ENCODE measurements at regions not wholly inside any gene's neighbourhood (a gene's known extent, or its start where the extent isn't known, plus 50 kb on each side); places are given as distances from the start of the nearest gene placed in this dataset.
"Not testable (repeated sequence)": the region's sequence is repeated elsewhere in the genome, so short reads cannot be mapped to it uniquely, and the experiment has no call there.

DNA sequence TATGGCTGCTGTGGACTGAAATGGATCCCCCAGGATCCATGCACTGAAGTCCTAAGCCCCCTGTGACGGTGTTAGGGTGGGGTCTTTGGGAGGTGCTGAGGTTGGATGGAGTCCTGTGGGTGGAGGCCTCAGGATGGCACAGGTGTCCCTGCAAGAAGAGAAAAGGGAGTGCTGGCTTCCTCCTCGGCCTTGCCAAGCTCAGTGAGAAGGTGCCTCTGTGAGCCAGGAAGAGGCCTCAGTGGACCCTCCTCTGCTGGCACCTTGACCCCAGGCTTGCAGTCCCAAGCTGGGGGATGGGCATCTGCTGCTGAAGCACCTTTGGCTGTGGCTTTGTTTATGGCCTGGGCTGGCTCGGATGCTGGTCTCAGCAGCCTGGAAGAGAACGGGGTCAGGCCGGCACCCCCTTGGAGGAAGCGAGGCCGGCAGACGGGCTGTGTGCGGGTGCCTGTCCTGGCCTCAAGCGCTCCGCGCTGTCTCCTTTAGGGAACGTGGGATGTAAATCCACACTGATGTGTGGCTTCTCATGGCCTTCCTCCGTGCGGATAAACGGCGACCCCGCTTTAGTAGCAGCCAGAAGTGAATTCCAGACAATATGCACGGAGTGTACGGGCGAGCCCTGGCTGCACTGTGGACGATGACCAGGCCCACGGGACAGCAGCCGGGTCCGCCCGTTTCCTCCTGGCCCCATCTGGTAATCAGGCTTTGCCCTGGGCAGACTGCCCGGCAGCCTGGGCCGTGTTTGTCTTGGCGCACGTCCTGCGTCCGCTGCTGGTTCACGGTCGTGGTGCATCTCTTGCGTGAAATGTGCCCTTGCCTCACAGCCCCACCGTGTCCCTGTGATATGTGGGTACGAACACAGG lies 182.6 kb downstream of the ERMARD start:
- peak; percentile 12 to 63 (median 46) for DNase-seq

DNA sequence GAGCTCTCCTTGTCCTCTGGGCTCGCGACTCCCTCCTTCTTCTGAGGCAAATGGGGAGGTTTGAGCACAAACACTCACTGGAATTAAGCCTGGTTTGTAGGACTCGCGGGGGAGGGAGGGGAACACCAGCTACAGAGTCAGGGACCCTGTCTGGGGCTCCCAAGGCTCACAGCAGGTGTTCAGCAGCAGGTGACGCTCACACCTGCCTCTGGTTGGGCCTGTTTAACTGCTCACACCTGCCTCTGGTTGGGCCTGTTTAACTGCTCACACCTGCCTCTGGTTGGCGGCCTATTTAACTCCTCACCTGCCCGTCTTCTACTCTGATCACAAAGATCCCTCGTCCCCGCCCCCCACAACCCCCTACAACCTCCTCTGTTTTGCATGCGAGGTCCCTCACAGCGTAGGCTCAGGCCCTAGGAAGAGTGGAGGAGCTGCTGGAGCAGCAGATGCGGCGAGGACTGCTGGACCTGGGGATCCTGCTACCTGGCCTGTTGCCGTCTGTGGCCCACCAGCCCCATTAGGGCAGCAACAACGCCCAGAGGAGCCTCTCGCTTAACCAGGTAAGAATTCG lies 181.9 kb downstream of the ERMARD start:
- DNase-seq, result no peak

DNA sequence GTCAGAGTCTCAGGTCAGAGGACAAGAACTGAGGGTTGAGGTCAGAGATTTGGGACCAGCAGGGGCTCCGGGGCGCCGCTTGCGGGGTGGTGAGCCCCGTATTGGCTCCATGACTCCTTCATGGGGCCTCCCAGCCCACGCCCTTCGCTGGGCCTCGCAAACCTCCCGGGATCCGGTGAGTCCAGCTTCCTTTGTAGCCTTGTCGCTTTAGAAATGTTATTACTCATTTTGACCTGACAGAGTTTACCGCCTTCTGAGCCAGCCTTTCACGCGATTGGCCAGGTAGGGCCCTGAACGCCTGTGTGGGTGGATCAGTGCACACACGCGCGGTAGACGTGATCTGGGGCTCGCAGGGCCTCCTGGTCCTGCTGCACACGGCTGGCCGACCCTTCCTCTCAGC lies 181.1 kb downstream of the ERMARD start:
- no peak for DNase-seq

- DNase-seq, result no peak
Observed at GRCh38 chr6:169931261-169931660, 179.8 kb downstream of the ERMARD start.

DNA sequence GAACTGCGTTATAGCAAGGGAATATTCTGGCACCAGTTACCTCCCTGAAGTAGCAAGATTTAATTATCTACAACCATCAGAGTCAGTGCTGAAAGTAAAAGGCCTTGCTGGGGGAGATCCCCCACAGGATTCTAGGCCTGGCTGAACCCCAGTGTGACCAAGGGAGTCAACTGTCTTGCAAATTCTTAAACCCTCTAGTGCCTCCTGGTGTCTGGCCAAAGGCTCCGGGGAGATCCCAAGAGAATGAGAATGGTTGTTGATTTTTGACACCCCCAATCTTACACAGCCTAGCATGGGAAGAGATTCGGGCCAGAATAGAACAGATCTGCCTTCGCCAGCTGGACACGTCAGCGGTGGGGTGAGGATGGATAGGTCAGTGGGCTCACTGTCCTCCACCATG lies 179.4 kb downstream of the ERMARD start:
- no peak for DNase-seq

- DNase-seq, result no peak
Observed at GRCh38 chr6:169927711-169928110, 176.3 kb downstream of the ERMARD start.

DNA sequence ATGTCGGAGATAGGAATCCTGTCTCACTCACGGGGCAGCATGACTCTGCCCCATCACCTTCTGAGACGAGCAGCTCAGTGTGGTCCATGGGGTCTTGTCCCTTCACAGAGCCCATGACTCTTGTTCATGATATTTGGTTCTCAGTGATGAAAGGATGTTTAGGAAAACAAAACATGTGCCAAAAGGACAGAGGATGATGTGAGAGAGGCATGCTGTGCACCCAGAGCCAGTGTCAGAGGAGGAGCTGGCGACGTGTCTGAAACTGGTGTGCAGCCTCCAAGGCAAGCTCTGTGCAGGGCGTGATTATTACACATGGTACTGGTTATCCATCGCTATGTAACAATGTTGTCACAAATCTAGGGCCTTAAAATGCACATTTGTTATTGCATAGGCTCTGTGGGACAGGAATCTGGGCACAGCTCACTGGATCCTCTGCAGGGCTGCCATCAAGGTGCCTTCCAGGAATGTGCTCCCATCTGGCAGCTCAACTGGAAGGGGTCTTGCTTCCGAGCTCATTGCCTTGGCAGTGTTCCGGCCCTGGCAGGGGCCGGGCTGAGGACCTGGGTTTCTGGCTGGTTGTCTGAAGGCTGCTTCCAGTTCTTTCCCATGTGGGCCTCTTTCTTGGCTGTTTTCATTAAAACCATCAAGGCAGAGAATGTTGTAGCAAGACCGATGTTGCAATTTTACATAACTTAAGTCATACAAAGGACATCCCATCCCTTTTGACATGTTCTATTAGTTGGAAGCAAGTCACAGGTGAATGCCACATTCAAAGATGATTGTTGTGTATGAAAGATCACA lies 175.4 kb downstream of the ERMARD start:
- DNase-seq, result no peak

DNA sequence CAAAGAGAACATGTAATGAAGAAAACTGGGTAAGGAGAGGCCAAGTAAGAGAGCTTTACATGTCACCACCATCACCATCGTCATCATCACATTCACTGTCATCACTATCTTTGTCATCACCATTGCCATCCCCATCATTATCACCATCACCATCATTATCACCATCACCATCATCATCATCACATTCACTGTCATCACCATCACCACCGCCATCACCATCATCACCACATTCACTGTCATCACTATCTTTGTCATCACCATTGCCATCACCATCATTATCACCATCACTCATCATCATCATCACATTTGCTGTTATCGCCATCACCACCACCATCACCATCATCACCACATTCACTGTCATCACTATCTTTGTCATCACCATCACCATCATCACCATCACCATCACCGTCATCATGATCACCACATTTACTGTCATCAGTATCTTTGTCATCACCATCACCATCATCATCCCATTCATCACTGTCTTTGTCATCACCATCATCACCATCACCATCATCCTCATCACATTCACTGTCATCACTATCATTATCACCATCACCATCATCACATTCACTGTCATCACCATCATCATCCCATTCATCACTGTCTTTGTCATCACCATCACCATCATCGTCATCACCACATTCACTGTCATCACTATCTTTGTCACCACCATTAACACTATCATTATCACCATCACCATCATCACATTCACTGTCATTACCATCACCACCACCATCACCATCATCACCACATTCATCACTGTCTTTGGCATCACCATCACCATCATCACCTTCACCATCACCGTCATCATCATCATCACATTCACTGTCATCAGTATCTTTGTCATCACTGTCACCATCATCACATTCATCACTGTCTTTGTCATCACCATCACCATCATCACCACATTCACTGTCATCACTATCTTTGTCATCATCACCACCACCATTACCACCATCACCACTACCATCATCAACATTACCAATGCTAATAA lies 172.3 kb downstream of the ERMARD start:
- no peak for DNase-seq

DNA sequence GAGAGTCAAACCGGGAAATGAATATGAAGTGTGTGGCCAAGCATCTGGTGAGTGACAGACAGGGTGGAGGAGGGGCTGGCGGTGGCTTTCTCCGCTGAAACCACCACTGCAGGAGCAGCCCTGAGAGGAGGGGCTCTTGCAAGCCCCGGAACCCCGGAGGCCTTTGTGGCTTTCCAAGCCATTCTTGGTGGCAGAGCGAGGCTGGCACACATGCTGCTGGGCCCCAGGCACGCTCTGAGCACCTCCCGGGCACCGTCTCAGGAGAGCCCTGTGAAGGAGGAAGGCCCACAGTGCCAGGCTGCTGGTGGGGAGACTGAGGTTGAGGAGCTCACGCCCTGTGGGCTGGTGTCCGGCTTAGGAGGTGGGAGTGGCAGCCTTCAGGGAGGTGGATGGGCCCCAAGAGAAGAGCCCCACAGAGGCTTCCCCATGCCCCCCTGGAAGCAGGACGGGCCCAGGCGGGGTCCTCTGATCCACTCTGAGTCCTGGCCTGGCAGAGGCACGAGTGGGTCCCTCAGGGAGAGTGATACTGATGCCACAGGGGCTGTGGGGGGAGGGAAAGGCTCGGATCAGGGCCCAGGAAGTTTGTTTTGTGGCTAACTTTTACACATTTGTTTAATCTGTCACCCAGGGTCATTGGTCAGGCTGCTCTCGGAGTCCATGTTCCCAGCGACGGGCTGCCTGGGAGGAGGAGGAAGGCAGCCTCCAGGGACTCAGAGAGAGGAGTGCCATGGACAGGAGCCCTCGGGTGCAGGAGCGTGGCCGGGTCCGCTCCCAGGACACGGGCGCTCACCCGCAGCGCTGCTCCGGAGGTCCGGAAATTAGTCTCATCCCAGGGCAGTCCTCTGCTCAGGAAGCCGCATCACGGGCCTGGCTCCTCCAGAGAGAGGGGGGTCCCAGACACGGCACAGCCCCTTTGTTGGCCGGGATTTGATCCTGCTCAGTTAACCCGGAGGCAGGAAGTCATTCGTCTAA lies 170.7 kb downstream of the ERMARD start:
- DNase-seq, result no peak

- no peak for DNase-seq
Observed at GRCh38 chr6:169921217-169921616, 169.8 kb downstream of the ERMARD start.

DNA sequence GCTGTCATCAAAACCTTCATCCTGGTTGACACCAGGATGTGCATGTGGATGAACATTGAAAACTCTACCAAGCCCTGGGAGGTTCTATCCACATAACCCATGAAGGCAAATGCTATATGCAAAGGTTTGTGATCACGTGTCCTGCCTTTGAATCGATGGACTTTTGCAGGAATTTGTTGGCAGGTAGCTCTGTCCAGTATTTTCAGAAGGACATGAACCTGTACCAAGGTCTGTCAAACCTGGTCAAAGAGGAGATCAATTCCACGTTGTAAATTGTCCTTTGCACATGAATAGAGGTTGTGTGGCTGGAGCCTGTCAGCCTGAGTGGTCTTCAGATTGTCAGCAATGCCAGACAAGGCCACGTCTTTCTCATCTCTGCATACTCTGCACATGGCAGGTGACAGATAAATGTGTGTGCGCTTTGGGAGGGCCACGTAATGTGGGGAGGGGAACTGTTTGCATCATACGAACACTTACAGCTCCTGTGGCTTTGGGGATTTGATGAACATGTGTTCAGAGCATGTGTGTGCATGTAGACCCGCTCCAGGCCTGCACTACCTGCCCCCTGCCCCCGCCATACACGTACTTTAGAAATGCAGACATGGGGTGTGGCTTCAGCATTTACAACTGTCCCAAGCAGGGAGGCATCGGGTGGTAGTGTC lies 169.1 kb downstream of the ERMARD start:
- no peak for DNase-seq

DNA sequence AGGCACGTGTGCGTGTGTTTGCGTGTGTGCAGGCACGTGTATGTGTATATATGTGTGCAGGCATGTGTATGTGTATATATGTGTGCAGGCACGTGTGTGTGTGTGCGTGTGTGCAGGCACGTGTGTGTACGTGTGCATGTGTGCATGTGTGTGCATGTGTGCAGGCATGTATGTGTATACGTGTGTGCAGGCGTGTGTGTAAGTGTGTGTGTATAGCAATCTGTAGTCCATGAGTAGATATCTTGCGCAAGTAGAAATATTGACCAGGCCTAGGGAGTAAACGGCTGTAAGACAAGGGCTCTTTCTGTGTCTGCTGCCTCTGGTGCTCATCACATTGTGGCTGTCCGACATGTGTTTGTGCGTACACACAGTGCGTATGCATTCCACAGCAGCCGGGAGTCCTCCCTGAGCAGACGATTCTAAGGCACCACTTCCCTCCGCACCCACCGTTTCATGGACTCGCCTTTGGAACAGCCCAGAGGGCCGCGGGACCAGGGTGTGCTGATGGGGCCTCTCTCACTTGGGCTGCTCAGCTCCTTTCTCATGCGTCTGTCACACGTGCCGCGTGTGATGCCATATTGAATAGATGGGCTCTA lies 167.6 kb downstream of the ERMARD start:
- DNase-seq, result no peak

DNA sequence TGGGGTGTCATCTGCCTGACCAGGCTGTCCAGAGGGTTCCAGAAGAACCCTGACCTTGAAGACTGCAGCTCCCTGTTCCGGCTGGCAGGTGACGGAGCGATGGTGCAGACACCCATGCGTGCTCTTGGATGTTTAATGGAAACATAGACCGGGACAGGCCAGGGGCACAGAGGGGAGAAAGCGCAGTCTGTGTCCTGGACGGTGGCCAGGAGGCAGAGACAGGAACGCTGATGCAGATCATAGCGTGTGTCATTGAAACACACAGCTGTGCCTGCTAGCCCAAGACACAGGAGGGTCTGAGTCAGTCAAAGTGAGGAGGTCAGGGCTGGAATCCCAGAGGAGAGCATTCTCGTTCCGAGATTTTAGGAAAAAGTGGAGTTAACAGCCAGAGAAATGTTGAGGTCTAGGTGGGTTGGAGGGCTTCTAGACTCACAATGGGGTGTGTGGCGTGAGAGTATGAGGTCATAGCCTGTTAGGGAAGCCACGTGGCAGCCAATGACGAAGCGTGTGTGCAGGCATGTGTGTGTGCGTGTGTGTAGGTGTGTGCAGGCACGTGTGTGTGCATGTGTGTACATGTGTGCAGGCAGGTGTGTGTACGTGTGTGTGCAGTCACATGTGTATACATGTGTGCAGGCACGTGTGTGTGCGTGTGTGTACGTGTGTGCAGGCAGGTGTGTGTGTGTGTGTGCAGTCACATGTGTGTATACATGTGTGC lies 167.0 kb downstream of the ERMARD start:
- no peak for DNase-seq

DNA sequence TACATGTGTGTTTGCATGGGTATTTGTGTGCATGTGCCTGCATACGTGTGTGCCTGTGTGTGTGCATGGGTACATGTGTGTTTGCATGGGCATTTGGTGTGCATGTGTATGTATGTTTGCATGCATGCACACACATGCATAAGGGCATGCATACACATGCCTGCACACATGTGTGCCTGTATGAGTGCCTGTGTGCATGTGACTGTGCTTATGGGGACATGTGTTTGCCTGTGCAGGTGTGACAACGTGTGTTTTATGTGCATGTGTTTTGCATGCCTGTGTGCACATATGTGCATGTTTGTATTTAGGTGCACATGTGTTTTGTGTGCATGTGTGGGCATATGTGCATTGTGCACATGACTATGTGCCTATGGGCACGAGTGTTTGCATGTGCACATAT lies 165.7 kb downstream of the ERMARD start:
- DNase-seq, result no peak

DNA sequence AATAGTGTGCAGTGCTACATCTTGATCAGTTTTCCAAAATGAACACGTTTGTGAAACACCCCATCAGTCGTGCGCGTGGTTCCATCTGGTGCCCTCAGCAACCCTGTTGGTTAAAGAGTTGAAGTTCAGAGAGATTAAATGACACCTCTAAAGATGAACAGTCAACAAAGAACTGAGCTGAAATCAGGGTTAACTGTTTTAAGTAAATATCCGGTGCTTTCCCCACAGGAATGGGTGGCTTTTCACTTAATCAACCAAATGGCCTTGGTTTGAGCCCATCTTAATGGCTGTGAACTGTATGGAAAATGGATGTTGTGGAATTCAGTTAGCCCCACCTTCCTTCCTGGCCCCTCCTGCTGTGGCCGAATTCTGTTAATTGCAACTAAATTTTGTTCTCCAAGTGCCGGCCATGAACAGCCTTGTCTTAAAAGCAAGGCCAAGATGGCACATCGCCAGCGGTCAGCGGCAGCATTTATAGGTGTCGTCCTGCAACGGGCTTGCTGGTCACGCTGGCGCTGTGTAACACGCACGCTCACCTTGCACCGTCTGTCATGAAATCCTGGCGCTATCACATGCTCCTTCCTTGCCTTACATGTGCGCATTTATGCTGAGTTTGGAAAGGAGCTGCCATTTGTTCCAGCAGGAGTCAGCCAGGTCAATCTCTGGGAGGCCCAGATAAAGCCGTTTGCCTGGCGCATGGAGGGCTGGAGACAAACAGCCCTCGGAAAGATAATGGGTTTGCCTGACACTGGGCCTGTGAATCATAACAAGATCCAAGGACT lies 164.5 kb downstream of the ERMARD start:
- no peak for DNase-seq

- not testable (repeated sequence) for DNase-seq
Observed at GRCh38 chr6:169913745-169914144, 162.3 kb downstream of the ERMARD start.

- no peak for DNase-seq
Observed at GRCh38 chr6:169913096-169913638, 161.7 kb downstream of the ERMARD start.

All from muscle of back (tissue), 3 donors.